Thyroid gland (tissue), 4 donors: ENCODE measurements at regions not wholly inside any gene's neighbourhood (a gene's known extent, or its start where the extent isn't known, plus 50 kb on each side); places are given as distances from the start of the nearest gene placed in this dataset.

Source experiments
- POLR2A ChIP-seq, 2 donors: fragments of 450-650 bp; IDR thresholded peaks; one replicate each; pipeline ENCODE4 v1.6.1; 2017; ENCODE audit warnings: antibody characterized with exemption in 2 of 2, mild to moderate bottlenecking in 2 of 2, moderate library complexity in 1 of 2
- TF ChIP-seq, protein P1 (sequence below), 6 experiments: fragments of 200-600 bp in 3 of 6; fragments of 450-650 bp in 3 of 6; sonication (generic) in 3 of 6; IDR thresholded peaks; one replicate each; pipeline ENCODE4 v1.5.1; 2016 to 2019; ENCODE audit warnings: antibody characterized with exemption in 6 of 6, mild to moderate bottlenecking in 2 of 6, inconsistent platforms in 1 of 6, moderate library complexity in 1 of 6

- TF ChIP-seq, protein P1, sequence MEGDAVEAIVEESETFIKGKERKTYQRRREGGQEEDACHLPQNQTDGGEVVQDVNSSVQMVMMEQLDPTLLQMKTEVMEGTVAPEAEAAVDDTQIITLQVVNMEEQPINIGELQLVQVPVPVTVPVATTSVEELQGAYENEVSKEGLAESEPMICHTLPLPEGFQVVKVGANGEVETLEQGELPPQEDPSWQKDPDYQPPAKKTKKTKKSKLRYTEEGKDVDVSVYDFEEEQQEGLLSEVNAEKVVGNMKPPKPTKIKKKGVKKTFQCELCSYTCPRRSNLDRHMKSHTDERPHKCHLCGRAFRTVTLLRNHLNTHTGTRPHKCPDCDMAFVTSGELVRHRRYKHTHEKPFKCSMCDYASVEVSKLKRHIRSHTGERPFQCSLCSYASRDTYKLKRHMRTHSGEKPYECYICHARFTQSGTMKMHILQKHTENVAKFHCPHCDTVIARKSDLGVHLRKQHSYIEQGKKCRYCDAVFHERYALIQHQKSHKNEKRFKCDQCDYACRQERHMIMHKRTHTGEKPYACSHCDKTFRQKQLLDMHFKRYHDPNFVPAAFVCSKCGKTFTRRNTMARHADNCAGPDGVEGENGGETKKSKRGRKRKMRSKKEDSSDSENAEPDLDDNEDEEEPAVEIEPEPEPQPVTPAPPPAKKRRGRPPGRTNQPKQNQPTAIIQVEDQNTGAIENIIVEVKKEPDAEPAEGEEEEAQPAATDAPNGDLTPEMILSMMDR (IDR thresholded peaks at IDR 0.05), result no peak
- TF ChIP-seq POLR2A (IDR thresholded peaks at IDR 0.05), result no peak
Observed at GRCh38 chr5:152804179-152804578, 399.1 kb upstream of the NMUR2 start.
